NCI-H748 treated with DMSO at 0.1 percent for 48 hours (cell line): ENCODE measurements at regions not wholly inside any gene's neighbourhood (a gene's known extent, or its start where the extent isn't known, plus 50 kb on each side); places are given as distances from the start of the nearest gene placed in this dataset.

Experiments
- DNase-seq: peaks from one replicate; lab custom pipeline; 2025; lab: John Stamatoyannopoulos, UW

GRCh38 chr3:115252679-115253078 lies 105.6 kb upstream of the ZBTB20 start:
- no peak for DNase-seq

- no peak for DNase-seq
These were observed 107.6 kb upstream of the ZBTB20 start for GRCh38 chr3:115254492-115255196.

- DNase-seq = no peak
These were observed 108.1 kb upstream of the ZBTB20 start for GRCh38 chr3:115255197-115255585.

GRCh38 chr3:115270849-115271248 lies 123.8 kb upstream of the ZBTB20 start:
- peak; percentile 69 for DNase-seq

GRCh38 chr3:115272036-115272824 lies 125.1 kb upstream of the ZBTB20 start:
- peak; percentile 78 for DNase-seq

- DNase-seq = no peak
These were observed 128.8 kb upstream of the ZBTB20 start for GRCh38 chr3:115275896-115276295.

- DNase-seq = no peak
These were observed 132.9 kb upstream of the ZBTB20 start for GRCh38 chr3:115279939-115280338.

- DNase-seq = no peak
These were observed 133.4 kb upstream of the ZBTB20 start for GRCh38 chr3:115280506-115280905.

GRCh38 chr3:115281697-115282675 lies 134.9 kb upstream of the ZBTB20 start:
- DNase-seq = no peak

- DNase-seq = no peak
These were observed 137.9 kb upstream of the ZBTB20 start for GRCh38 chr3:115284980-115285379.

GRCh38 chr3:115286529-115287197 lies 139.6 kb upstream of the ZBTB20 start:
- no peak for DNase-seq

- no peak for DNase-seq
These were observed 140.1 kb upstream of the ZBTB20 start for GRCh38 chr3:115287198-115287597.

GRCh38 chr3:115292131-115292530 lies 145.0 kb upstream of the ZBTB20 start:
- no peak for DNase-seq

- DNase-seq = no peak
These were observed 145.6 kb upstream of the ZBTB20 start for GRCh38 chr3:115292677-115293165.

- no peak for DNase-seq
These were observed 146.2 kb upstream of the ZBTB20 start for GRCh38 chr3:115293321-115293720.

- no peak for DNase-seq
These were observed 154.3 kb upstream of the ZBTB20 start for GRCh38 chr3:115301364-115301860.

- DNase-seq = peak; percentile 36
These were observed 170.9 kb upstream of the ZBTB20 start for GRCh38 chr3:115317953-115318352.

GRCh38 chr3:115321400-115321805 lies 174.3 kb upstream of the ZBTB20 start:
- peak; percentile 86 for DNase-seq

GRCh38 chr3:115322901-115323300 lies 175.8 kb upstream of the ZBTB20 start:
- DNase-seq = no peak

GRCh38 chr3:115323380-115323779 lies 176.3 kb upstream of the ZBTB20 start:
- no peak for DNase-seq

GRCh38 chr3:115324056-115324455 lies 177.0 kb upstream of the ZBTB20 start:
- DNase-seq = no peak
